Suppressor macrophage (primary cell): ENCODE measurements at regions not wholly inside any gene's neighbourhood (a gene's known extent, or its start where the extent isn't known, plus 50 kb on each side); places are given as distances from the start of the nearest gene placed in this dataset.

Experiments used
- DNase-seq, 4 experiments: peaks; one replicate each; pipeline ENCODE4 v3.0.0-alpha.2; 2020 to 2022

DNA sequence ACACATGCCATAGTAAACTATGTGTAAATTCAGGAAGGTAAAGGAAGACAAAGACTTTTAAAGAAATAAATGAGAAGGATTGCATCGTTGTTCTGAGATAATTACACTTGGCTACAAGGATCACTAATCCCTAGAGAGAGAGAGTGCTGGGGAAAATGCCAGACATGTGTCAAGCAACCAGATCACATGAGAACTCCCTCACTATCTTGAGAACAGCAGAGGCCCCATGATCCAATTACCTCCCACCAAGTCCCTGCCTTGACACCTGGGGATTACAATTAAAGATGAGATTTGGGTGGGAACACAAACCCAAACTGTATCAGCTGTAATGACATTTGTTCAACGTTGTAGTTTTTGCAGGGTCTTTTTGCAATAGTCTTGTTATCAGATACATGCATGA lies 1600.9 kb upstream of the MIR17HG start:
- no peak for DNase-seq

DNA sequence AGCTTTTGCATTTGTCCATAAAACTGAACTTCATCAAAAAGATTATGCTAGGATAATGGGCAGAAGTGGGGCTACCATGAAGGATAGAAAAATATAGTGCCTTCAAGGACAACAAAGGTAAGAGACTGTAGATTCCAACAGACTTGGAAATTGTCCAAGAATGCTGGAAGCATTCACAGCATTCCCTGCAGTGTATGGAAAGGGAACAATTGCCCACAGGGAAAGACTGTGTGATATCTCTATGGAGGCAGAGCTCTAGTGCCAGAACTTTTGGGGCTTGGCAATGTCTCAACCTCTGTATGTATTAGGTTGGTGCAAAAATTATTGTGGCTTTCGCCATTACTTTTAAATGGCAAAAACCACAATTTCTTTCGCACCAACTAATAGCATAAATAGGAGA lies 1598.8 kb upstream of the MIR17HG start:
- no peak for DNase-seq

GRCh38 chr13:89749888-89750287 lies 1597.6 kb upstream of the MIR17HG start:
- DNase-seq = no peak

- no peak for DNase-seq
These were observed 1597.1 kb upstream of the MIR17HG start for GRCh38 chr13:89750371-89750770.

DNA sequence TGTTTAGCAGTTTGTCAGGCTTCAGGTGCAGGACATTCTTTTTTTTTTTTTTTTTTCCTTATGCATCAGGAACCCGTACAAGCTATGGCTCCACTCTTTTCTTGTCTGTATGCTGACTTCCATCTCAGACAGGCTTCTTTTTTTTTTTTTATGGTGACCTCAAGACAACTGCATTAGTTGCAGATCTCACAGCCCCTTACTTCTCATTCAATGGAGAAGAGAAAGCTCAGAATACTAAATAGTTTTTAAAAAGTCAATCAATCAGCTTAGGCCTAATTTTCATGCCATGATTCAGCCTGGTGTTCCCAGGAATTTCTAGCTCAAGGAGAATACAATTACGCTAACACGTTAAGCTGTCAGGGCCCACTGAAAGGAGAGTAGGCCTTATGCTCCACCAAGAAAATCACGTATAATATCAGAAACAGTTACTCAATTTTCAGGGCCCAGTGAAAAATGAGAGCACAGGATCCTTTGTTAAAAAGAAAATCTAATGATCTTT lies 1596.0 kb upstream of the MIR17HG start:
- no peak for DNase-seq

GRCh38 chr13:89752394-89752793 lies 1595.1 kb upstream of the MIR17HG start:
- DNase-seq = no peak

DNA sequence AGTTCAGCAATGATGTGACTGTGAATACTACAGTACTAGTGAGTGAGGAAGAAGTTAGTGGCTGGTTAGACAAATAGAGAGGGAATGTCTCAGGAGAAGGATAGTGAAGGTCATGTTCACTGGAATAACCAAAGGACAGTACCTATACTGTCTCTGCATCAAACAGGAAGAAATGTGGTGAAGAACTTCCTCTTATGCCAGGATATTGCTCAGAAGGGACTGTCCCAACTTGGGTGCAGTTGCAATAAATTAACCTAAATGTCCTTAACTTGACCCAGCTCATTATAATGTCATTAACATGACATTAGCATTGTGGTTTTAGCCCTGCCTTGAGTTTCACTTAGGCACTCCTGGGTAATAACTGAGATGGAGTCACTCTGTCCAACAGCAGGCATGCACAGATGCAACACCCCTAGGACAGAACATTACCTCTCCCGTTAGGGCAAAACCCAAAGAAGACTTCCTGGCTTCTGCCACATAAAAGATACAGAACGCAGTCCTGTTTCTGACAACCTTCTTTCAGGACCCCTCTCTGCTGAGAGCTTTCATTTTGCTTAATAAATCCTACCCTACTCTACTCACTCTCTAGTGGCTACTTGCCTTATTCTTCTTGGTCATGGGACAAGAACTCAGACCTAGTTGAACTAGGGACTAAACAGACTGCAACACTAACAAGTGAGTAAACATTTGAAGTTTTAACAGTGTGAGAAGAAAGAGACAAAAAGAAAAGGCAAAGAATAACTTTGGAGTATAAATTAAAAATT lies 1591.6 kb upstream of the MIR17HG start:
- DNase-seq = peak in 2 of 4 experiments; percentile 1

GRCh38 chr13:89763005-89763404 lies 1584.5 kb upstream of the MIR17HG start:
- no peak for DNase-seq

DNA sequence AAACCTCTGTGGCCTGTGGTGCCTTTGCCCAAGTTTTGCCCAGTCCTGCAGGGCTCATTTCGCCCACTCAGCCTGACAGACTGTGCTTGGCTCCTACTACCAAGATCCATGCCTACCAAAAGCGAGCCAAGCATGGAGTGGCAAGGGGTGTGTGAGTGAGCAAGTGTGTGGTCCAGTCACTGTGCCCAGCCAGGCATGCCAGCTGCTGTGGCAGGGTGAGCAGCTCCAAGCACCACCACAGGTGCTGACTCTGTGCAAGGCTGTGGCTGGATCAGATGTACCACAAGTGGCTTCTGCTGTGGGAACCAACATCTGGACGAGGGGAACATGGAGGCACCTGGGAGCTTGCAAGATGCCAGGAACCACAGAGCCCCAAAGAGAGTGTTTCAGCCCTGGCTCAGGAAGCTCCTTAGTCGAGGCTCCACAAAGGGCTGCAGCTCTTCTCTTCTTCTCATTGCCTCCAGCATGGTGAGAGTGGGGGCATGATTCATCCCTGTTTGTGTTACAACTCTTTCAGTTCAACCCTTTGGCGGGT lies 1564.2 kb upstream of the MIR17HG start:
- no peak for DNase-seq

GRCh38 chr13:89784161-89784809 lies 1563.2 kb upstream of the MIR17HG start:
- no peak for DNase-seq

DNA sequence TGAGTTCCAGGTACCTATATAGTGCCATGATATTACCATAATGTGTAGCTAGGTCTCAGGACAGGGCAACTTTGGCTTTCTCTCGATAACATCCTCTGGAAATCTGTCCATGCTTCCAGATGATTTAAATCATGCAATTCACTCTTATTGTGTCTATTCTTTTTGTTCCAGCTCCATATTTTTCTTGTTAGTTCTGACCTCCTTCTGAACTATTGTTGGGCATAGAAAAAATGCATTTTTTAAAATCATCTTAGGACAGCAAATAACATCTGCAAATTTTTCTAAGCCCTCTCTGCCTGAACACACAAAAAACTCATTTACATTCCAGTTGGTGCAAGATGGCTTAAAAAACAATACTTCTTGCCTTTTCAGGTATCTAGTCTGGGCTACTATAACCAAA lies 1561.0 kb upstream of the MIR17HG start:
- DNase-seq = no peak

DNA sequence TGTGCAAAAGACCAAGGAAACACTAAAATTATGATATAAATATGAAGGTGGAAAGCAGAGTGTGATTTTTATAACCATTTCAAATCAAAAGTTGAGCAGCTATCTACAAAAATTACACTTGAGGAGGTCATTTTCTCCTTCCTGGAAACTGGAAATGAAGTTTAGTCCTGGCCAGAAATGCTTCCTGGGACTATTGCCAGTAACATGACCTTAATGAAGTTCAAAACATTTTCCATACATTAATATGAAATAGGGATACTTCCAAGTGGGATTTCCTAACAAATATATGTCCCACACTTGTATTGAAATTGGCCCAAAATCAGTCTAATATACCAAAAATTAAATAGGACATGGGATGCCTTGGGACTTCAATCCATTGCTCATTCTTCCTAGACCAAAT lies 1556.8 kb upstream of the MIR17HG start:
- DNase-seq = no peak

DNA sequence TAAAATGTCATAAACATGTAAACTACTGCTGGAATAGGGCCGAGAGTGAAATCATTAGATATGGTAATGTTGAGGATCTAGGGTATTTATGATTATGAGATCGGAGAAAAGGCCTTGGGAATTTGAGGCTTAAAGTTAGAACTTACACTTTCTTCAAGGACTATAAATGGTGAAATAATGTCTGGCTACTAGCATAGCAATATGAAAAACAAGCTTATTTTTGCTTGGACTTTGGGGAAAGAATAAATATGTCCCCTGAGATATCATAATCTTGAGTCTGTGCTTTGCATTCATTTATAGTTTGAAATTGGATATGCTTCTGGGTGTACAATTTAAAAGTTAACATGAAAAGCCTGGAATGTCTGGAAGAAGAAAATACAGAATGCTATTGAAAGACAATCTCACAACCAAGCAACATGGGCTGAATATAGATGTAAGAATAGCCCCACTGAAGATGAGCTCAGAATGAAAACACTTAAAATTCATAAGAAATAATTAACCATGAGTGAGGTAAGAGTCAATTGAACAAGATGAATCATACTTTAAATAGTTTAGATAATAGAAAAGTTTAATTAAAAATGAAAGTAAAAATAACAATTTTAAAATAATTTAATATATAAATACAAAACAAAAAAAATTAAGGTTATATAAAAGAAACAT lies 1555.4 kb upstream of the MIR17HG start:
- no peak for DNase-seq

GRCh38 chr13:89796196-89796595 lies 1551.3 kb upstream of the MIR17HG start:
- DNase-seq = no peak

DNA sequence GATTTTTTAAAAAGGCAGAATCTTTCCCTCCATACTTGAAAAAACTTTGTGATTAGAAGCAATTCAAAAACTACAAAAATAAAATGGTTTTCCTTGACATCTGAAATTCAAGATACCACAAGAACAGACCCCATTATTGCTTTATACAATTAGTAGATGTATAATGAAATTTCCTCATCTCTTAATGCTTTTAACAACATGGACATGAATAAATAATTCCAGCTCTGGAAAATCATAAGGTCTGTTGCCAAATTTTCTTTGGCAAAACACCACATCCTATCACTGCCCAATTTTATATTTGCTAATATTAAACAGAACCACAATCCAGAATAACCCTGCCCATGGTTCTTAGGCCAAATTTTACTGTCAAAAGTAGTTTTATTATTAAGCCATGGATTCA lies 1543.6 kb upstream of the MIR17HG start:
- DNase-seq = no peak

GRCh38 chr13:89806594-89806993 lies 1540.9 kb upstream of the MIR17HG start:
- no peak for DNase-seq

GRCh38 chr13:89812856-89813255 lies 1534.6 kb upstream of the MIR17HG start:
- no peak for DNase-seq

GRCh38 chr13:89816404-89816803 lies 1531.1 kb upstream of the MIR17HG start:
- DNase-seq = no peak

GRCh38 chr13:89822467-89822866 lies 1525.0 kb upstream of the MIR17HG start:
- DNase-seq = no peak

DNA sequence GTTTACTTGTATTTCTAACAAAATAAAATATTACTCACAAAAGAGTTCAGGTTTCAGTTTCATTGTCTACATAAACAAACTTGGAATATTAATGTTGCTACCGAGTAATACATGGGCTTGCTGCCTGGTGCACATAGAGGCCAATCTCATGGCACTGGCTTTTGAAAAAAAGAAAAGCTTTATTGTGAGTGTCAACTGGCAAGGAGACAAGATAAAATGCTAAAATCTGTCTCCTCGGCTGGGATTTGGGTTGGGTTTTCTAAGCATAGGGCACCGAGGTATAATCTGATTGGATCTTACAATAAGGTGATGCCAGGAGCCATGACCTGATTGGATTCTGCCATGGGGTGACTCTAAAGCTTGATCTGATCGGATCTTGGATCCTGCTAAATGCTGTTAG lies 1519.9 kb upstream of the MIR17HG start:
- no peak for DNase-seq

DNA sequence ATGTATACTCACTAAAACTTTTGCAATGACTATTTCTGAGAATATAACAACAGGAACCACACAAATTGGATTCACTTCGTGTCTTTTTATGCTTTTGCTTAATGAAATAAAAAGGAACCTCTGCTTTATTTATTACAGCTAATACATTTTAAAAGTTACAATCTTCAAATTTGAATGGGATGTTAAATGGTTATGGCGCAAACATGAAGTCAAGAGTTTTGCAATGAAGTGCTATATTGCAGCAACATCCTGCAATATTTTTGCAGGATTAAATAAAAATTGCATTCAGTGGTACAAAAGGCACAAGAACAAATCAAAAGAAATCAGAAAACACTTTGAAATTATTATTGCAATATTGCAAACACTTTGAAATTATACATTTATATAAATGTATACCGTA lies 1519.0 kb upstream of the MIR17HG start:
- DNase-seq = no peak

DNA sequence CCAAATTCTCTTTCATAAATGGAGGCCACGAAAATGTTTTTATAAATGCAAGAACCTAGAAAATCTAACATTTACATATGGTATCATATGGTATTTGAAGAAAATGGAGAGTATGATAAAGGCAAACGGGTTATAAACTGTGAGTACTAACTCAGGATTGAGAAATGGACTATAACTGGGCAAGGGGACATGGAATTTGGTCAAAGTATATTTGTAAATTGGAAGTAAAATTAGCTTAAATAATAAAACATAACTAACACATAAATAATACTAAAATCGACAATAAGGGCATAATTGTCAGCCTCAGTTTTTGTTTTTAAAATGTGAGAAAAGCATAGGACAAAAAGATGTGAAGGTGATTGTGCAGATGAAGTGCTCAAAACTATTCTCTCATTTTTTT lies 1516.3 kb upstream of the MIR17HG start:
- DNase-seq = no peak

DNA sequence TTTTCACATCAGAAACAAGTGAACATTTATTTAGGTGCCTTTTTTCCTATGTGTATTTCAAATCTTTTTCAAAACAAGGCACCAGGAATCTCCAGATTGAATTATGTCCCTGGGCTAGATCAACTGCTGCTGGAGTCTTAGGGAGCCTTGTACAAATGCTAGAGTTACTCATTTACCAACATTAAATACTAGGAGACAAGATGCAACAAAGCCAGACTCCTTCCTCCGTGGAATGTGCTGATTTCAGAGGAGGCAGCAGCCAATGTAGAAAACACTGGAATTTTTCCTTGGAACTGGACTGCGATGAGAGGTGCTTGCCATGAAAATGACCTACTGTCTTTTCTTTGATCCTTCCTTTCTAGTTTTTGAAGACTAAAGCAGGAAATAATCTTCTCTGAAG lies 1514.7 kb upstream of the MIR17HG start:
- DNase-seq = no peak

- DNase-seq = no peak
These were observed 1503.9 kb upstream of the MIR17HG start for GRCh38 chr13:89843621-89844020.
